Left ventricle myocardium inferior (tissue), 1 donor: ENCODE measurements at regions not wholly inside any gene's neighbourhood (a gene's known extent, or its start where the extent isn't known, plus 50 kb on each side); places are given as distances from the start of the nearest gene placed in this dataset.
"Not testable (repeated sequence)": the region's sequence is repeated elsewhere in the genome, so short reads cannot be mapped to it uniquely, and the experiment has no call there.

Experiments
- DNase-seq: peaks from one replicate; pipeline ENCODE4 v3.0.0-alpha.2; 2020
- H3K27ac ChIP-seq: fragments of 200-600 bp; replicated peaks from 2 replicates; pipeline ENCODE4 v1.8.0; 2021
- H3K27me3 ChIP-seq: fragments of 200-600 bp; 2 replicates; pipeline ENCODE4 v1.8.0; 2021; ENCODE audit warnings: low read depth
- H3K36me3 ChIP-seq: fragments of 200-600 bp; 2 replicates; pipeline ENCODE4 v1.8.0; 2021
- H3K4me1 ChIP-seq: fragments of 200-600 bp; 2 replicates; pipeline ENCODE4 v1.8.0; 2021
- H3K4me3 ChIP-seq: fragments of 200-600 bp; 2 replicates; pipeline ENCODE4 v1.8.0; 2021; ENCODE audit warnings: mild to moderate bottlenecking, moderate library complexity
- H3K9me3 ChIP-seq: fragments of 200-600 bp; replicated peaks from 2 replicates; pipeline ENCODE4 v1.8.0; 2021
- CTCF ChIP-seq: fragments of 200-600 bp; IDR thresholded peaks from 2 replicates; pipeline ENCODE4 v1.8.0; 2021; ENCODE audit warnings: antibody characterized with exemption, mild to moderate bottlenecking, borderline replicate concordance
- intact Hi-C: fragments of 100-400 bp; cut with micrococcal nuclease; formaldehyde crosslinking; loops from one replicate; pipeline ENCODE4 v1.11.0; 2022
- donor health status: DM: no; HTN: yes; CAD: no; lungs with severe emphysema.

- no peak for DNase-seq
- no peaks in the 10 kb centered on the region for H3K9me3 ChIP-seq
- intact Hi-C loops: no loop called here
- TF ChIP-seq CTCF: no peak
- no peak overlapping the region for H3K27ac ChIP-seq
- H3K27me3 ChIP-seq: no peaks in the 10 kb centered on the region
- H3K4me1 ChIP-seq: no peaks in the 10 kb centered on the region
- no peaks in the 10 kb centered on the region for H3K36me3 ChIP-seq
- no peak overlapping the region for H3K4me3 ChIP-seq
Measured at GRCh38 chr18:71326826-71327225, 1038.0 kb downstream of the SOCS6 start.

- TF ChIP-seq CTCF: no peak
- no peaks in the 10 kb centered on the region for H3K27me3 ChIP-seq
- intact Hi-C loops: no loop called here
- DNase-seq: no peak
- H3K4me3 ChIP-seq: no peak overlapping the region
- no peaks in the 10 kb centered on the region for H3K36me3 ChIP-seq
- no peaks in the 10 kb centered on the region for H3K9me3 ChIP-seq
- H3K4me1 ChIP-seq: no peaks in the 10 kb centered on the region
- no peak overlapping the region for H3K27ac ChIP-seq
Measured at GRCh38 chr18:71324356-71324755, 1035.5 kb downstream of the SOCS6 start.

GRCh38 chr18:71322201-71322600 is 1033.4 kb downstream of the SOCS6 start:
- intact Hi-C loops: no loop called here

GRCh38 chr18:71321319-71321718 is 1032.5 kb downstream of the SOCS6 start:
- intact Hi-C loops: no loop called here
- H3K27me3 ChIP-seq: no peaks in the 10 kb centered on the region
- no peak overlapping the region for H3K27ac ChIP-seq
- no peaks in the 10 kb centered on the region for H3K4me1 ChIP-seq
- TF ChIP-seq CTCF: no peak
- no peak overlapping the region for H3K4me3 ChIP-seq
- no peaks in the 10 kb centered on the region for H3K36me3 ChIP-seq
- DNase-seq: no peak
- H3K9me3 ChIP-seq: no peaks in the 10 kb centered on the region

More at GRCh38 chr18:71322201-71322600, 1033.4 kb downstream of the SOCS6 start:
- H3K27ac ChIP-seq: peak overlapping the region; percentile 21
- H3K27me3 ChIP-seq: no peaks in the 10 kb centered on the region
- no peak overlapping the region for H3K4me3 ChIP-seq
- H3K9me3 ChIP-seq: no peaks in the 10 kb centered on the region
- no peaks in the 10 kb centered on the region for H3K36me3 ChIP-seq
- TF ChIP-seq CTCF: no peak
- no peak for DNase-seq
- no peaks in the 10 kb centered on the region for H3K4me1 ChIP-seq

GRCh38 chr18:71304856-71305255 is 1016.0 kb downstream of the SOCS6 start:
- no peak overlapping the region for H3K27ac ChIP-seq
- no peaks in the 10 kb centered on the region for H3K27me3 ChIP-seq
- H3K36me3 ChIP-seq: no peaks in the 10 kb centered on the region
- TF ChIP-seq CTCF: no peak
- no peaks in the 10 kb centered on the region for H3K9me3 ChIP-seq
- DNase-seq: no peak
- intact Hi-C loops: no loop called here
- no peak overlapping the region for H3K4me3 ChIP-seq
- no peaks in the 10 kb centered on the region for H3K4me1 ChIP-seq

- H3K4me1 ChIP-seq, intact Hi-C loops, H3K9me3 ChIP-seq, H3K27ac ChIP-seq, H3K27me3 ChIP-seq, H3K4me3 ChIP-seq, H3K36me3 ChIP-seq, DNase-seq: not testable (repeated sequence)
Measured at GRCh38 chr18:71303743-71304142, 1014.9 kb downstream of the SOCS6 start.
